ENCODE measurements at regions not wholly inside any gene's neighbourhood (a gene's known extent, or its start where the extent isn't known, plus 50 kb on each side); places are given as distances from the start of the nearest gene placed in this dataset.

DNA sequence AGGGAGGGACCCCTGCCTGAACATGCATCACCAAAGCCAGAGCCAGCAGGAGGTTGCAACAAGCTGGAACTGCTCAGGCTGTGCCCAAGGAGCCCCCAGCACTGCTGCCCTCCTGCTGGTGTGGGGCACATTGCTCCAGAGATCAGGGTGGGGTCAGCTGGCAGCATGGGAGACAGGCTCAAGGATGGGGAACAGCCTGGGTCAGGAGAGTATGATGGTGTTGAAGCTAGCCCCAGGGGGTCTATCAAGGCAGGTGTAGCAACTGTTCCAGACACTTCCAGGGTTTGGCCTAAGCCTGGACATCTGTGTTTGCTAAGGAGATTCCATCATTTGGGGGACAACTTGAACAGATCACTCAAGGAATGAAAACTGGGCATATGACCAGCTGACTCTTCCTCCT lies 133.1 kb downstream of the ATPSCKMT start:
- Histone ChIP-seq H3K36me3 (no peaks in the 10 kb centered on the region), H3K9me3 (no peaks in the 10 kb centered on the region), H3K27ac (no peak overlapping the region), H3K27me3 (no peaks in the 10 kb centered on the region), H3K4me1 (peaks cover 27% of the 10 kb centered on the region), H3K4me3 (no peak overlapping the region)
- TF ChIP-seq, protein P1, sequence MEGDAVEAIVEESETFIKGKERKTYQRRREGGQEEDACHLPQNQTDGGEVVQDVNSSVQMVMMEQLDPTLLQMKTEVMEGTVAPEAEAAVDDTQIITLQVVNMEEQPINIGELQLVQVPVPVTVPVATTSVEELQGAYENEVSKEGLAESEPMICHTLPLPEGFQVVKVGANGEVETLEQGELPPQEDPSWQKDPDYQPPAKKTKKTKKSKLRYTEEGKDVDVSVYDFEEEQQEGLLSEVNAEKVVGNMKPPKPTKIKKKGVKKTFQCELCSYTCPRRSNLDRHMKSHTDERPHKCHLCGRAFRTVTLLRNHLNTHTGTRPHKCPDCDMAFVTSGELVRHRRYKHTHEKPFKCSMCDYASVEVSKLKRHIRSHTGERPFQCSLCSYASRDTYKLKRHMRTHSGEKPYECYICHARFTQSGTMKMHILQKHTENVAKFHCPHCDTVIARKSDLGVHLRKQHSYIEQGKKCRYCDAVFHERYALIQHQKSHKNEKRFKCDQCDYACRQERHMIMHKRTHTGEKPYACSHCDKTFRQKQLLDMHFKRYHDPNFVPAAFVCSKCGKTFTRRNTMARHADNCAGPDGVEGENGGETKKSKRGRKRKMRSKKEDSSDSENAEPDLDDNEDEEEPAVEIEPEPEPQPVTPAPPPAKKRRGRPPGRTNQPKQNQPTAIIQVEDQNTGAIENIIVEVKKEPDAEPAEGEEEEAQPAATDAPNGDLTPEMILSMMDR (IDR thresholded peaks at IDR 0.05): no peak
- TF ChIP-seq POLR2AphosphoS5 (IDR thresholded peaks at IDR 0.05; ENCODE audit: insufficient read depth in 1 of 2, low read depth in 1 of 2) (no peak), POLR2A (IDR thresholded peaks at IDR 0.05) (no peak)
- intact Hi-C loops (cut with DNase I): no loop called here
- no peak for DNase-seq (ENCODE audit: extremely low spot score in 2 of 2)

DNA sequence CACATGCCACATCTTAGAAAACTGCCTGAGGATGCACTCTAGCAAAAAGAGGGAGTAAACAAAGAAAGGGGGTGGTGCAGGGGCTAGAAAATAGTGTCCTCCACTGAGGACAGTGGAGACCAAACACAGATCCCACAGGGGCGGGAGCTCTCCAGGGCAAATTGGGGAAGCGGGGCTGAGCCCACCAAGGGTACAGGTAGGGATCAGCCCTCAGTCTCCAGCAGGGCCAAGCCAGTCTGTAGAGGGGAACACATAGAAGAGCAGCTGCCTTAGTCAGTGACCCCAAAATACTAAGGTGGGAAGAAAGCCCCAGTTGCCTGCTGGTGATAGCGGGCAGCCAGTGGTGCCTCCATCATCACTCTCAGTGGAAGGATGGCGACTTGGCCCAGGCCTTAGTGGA lies 134.0 kb downstream of the ATPSCKMT start:
- no peaks in the 10 kb centered on the region for H3K27me3 ChIP-seq
- no peaks in the 10 kb centered on the region for H3K9me3 ChIP-seq
- H3K4me1 ChIP-seq: peaks cover 27% of the 10 kb centered on the region
- H3K36me3 ChIP-seq: no peaks in the 10 kb centered on the region
- intact Hi-C loops (cut with DNase I): no loop called here
- TF ChIP-seq POLR2AphosphoS5 (IDR thresholded peaks at IDR 0.05; ENCODE audit: insufficient read depth in 1 of 2, low read depth in 1 of 2): no peak
- no peak overlapping the region for H3K27ac ChIP-seq
- no peak for DNase-seq (ENCODE audit: extremely low spot score in 2 of 2)
- H3K4me3 ChIP-seq: no peak overlapping the region

- TF ChIP-seq, protein P1 (IDR thresholded peaks at IDR 0.05): no peak
- TF ChIP-seq POLR2AphosphoS5 (IDR thresholded peaks at IDR 0.05; ENCODE audit: insufficient read depth in 1 of 2, low read depth in 1 of 2): no peak
- no peak for TF ChIP-seq POLR2A (IDR thresholded peaks at IDR 0.05)
- Histone ChIP-seq H3K4me3 (no peak overlapping the region), H3K27me3 (no peaks in the 10 kb centered on the region), H3K4me1 (peaks cover 6% of the 10 kb centered on the region), H3K27ac (no peak overlapping the region), H3K36me3 (no peaks in the 10 kb centered on the region), H3K9me3 (no peaks in the 10 kb centered on the region)
- intact Hi-C loops (cut with DNase I): no loop called here
- no peak for DNase-seq (ENCODE audit: extremely low spot score in 2 of 2)
Measured at GRCh38 chr5:10111571-10111970, 138.1 kb downstream of the ATPSCKMT start.

GRCh38 chr5:10110228-10110627 lies 139.5 kb downstream of the ATPSCKMT start:
- intact Hi-C loops (cut with DNase I): no loop called here

DNA sequence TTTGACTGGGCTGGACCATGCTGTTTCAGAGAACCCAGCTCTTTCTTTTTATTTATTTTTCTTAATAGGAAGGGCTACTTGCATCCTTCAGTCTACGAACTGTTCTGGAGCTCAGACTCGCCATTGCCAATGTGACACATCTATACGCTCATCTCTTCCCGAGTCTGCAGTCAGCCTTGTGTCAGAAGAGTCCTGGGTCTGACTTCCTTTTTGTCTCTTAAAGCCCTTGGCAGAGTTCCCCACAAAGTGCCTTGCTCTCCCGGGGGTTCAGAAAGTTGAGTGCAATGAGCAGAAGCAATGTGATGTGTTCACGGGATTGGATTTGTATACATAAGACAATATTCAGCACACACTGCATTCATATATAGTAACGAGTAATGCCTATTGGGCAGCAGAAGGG lies 140.4 kb downstream of the ATPSCKMT start:
- no peaks in the 10 kb centered on the region for H3K36me3 ChIP-seq
- H3K9me3 ChIP-seq: no peaks in the 10 kb centered on the region
- H3K27me3 ChIP-seq: no peaks in the 10 kb centered on the region
- intact Hi-C loops (cut with DNase I): no loop called here
- no peaks in the 10 kb centered on the region for H3K4me1 ChIP-seq
- no peak overlapping the region for H3K4me3 ChIP-seq
- no peak overlapping the region for H3K27ac ChIP-seq
- DNase-seq (ENCODE audit: extremely low spot score in 2 of 2): no peak
- TF ChIP-seq POLR2AphosphoS5 (IDR thresholded peaks at IDR 0.05; ENCODE audit: insufficient read depth in 1 of 2, low read depth in 1 of 2): no peak
- TF ChIP-seq, protein P1 (IDR thresholded peaks at IDR 0.05): no peak
- TF ChIP-seq POLR2A (IDR thresholded peaks at IDR 0.05): no peak

More at GRCh38 chr5:10110228-10110627, 139.5 kb downstream of the ATPSCKMT start:
- no peak for DNase-seq (ENCODE audit: extremely low spot score in 2 of 2)
- H3K27ac ChIP-seq: no peak overlapping the region
- no peaks in the 10 kb centered on the region for H3K36me3 ChIP-seq
- H3K4me3 ChIP-seq: no peak overlapping the region
- no peaks in the 10 kb centered on the region for H3K4me1 ChIP-seq
- no peaks in the 10 kb centered on the region for H3K27me3 ChIP-seq
- H3K9me3 ChIP-seq: no peaks in the 10 kb centered on the region
- no peak for TF ChIP-seq POLR2A (IDR thresholded peaks at IDR 0.05)
- no peak for TF ChIP-seq POLR2AphosphoS5 (IDR thresholded peaks at IDR 0.05; ENCODE audit: insufficient read depth in 1 of 2, low read depth in 1 of 2)
- TF ChIP-seq, protein P1 (IDR thresholded peaks at IDR 0.05): no peak
